ENCODE measurements at regions not wholly inside any gene's neighbourhood (a gene's known extent, or its start where the extent isn't known, plus 50 kb on each side); places are given as distances from the start of the nearest gene placed in this dataset.

DNA sequence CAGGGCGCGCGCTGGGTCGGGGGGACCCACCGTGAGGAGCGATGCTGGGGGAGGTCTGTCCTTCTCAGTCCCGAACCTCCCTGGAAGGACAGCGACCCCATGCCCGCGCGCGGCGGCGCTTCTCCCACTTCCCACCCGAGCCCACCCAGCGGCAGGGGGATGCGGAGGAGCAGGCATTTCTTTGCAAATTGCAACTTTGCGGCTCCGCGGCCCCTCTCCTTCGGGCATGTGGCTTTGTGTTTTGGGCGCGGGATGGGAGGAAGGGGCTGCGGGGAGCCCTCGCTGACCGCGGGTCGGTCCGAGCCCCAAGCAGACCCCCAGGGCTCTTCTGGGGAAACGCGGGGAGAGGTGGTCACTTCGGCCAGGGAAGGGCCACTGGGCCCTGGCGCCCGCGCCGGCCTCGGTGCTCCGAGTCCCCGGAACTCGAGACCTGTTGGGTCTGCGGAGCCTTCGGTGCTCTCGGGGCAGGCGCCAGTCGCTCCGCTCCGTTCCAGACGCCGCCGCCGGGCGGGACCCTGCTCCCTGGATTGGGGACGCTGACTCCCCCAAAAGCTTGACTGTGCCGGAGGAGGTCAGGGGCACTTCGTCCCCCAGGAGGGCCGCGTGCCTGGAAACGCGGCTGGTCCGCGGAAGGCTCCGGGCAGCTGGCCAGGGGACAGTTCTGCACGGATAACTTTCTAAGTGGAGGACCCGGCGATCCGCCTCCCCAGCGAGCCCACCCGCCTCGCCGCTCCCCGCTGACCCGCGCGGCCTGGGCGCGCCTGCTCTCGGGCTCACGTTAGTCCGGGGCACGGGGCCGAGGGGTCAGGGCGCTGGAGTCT lies 164.2 kb upstream of the DPP6 start:
- DNase-seq: no peak
- Histone ChIP-seq H3K27me3 (ENCODE audit: control insufficient read depth, insufficient read depth, low read length) (peaks cover 38% of the 10 kb centered on the region), H3K27ac (ENCODE audit: low read length) (no peak overlapping the region), H3K4me1 (ENCODE audit: control insufficient read depth, insufficient read depth, low read length) (no peaks in the 10 kb centered on the region), H3K4me3 (ENCODE audit: low read length) (no peak overlapping the region), H3K36me3 (ENCODE audit: control insufficient read depth, insufficient read depth, low read length) (no peaks in the 10 kb centered on the region), H3K9me3 (ENCODE audit: control insufficient read depth, low read depth, low read length) (peaks cover 9% of the 10 kb centered on the region)
- WGBS (ENCODE audit: insufficient coverage, low lambda C conversion rate): no CpG with 5 or more reads among the region's 82 CpGs

DNA sequence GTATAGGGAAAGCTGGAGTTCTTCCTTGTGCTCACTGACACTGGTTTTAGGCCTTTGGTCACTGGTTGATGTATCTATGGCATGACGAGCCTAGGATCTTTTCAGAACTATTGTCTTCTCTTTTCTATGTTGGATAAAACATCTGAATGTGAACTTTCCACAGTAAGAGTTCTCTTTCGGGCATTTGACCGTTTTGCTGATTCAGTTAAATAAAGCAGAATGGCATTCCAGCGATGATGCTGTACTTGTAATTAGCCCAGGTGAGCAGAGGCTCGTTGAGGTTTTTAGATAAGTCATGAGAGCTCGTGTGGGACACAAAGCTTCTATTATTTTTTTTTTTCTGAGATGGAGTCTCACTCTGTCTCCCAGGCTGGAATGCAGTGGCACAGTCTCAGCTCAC lies 160.2 kb upstream of the DPP6 start:
- Histone ChIP-seq H3K9me3 (ENCODE audit: control insufficient read depth, low read depth, low read length) (peaks cover 5% of the 10 kb centered on the region), H3K4me3 (ENCODE audit: low read length) (no peak overlapping the region), H3K4me1 (ENCODE audit: control insufficient read depth, insufficient read depth, low read length) (no peaks in the 10 kb centered on the region), H3K27me3 (ENCODE audit: control insufficient read depth, insufficient read depth, low read length) (peaks cover 23% of the 10 kb centered on the region), H3K36me3 (ENCODE audit: control insufficient read depth, insufficient read depth, low read length) (no peaks in the 10 kb centered on the region), H3K27ac (ENCODE audit: low read length) (no peak overlapping the region)
- WGBS (ENCODE audit: insufficient coverage, low lambda C conversion rate): 100% methylated on average over 2 of the region's 6 CpGs
- DNase-seq: no peak

DNA sequence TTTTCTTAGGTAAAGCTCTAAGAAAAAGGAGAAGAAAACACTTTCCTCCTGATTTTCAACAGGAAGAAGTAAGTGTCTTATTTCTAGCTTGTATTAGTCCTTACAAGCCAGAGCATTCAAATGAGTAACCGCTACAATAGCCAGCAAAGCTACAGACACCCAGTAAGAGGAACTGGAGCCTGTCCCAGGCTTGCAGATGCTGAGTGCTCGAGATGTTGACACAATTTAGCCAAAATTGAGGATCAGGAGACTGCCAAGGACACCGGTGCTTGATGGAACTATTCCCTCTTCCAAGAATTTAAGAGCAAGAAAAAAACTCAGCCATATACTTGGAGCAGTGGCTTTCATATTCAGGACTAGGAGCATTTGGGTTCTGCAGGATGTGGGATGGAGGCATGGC lies 149.3 kb upstream of the DPP6 start:
- Histone ChIP-seq H3K27ac (ENCODE audit: low read length) (no peak overlapping the region), H3K27me3 (ENCODE audit: control insufficient read depth, insufficient read depth, low read length) (no peaks in the 10 kb centered on the region), H3K4me3 (ENCODE audit: low read length) (no peak overlapping the region), H3K4me1 (ENCODE audit: control insufficient read depth, insufficient read depth, low read length) (no peaks in the 10 kb centered on the region), H3K9me3 (ENCODE audit: control insufficient read depth, low read depth, low read length) (no peaks in the 10 kb centered on the region), H3K36me3 (ENCODE audit: control insufficient read depth, insufficient read depth, low read length) (no peaks in the 10 kb centered on the region)
- no CpG with 5 or more reads among the region's 3 CpGs for WGBS (ENCODE audit: insufficient coverage, low lambda C conversion rate)
- no peak for DNase-seq

- Histone ChIP-seq H3K27me3 (ENCODE audit: control insufficient read depth, insufficient read depth, low read length) (no peaks in the 10 kb centered on the region), H3K4me1 (ENCODE audit: control insufficient read depth, insufficient read depth, low read length) (no peaks in the 10 kb centered on the region), H3K9me3 (ENCODE audit: control insufficient read depth, low read depth, low read length) (no peaks in the 10 kb centered on the region), H3K36me3 (ENCODE audit: control insufficient read depth, insufficient read depth, low read length) (no peaks in the 10 kb centered on the region), H3K27ac (ENCODE audit: low read length) (no peak overlapping the region), H3K4me3 (ENCODE audit: low read length) (no peak overlapping the region)
- no peak for DNase-seq
- WGBS (ENCODE audit: insufficient coverage, low lambda C conversion rate): 100% methylated on average over 1 of the region's 4 CpGs
These were observed 140.0 kb upstream of the DPP6 start for GRCh38 chr7:153912211-153912610.

GRCh38 chr7:153920126-153920525 lies 132.1 kb upstream of the DPP6 start:
- Histone ChIP-seq H3K4me3 (ENCODE audit: low read length) (no peak overlapping the region), H3K4me1 (ENCODE audit: control insufficient read depth, insufficient read depth, low read length) (no peaks in the 10 kb centered on the region), H3K36me3 (ENCODE audit: control insufficient read depth, insufficient read depth, low read length) (no peaks in the 10 kb centered on the region), H3K27ac (ENCODE audit: low read length) (no peak overlapping the region), H3K27me3 (ENCODE audit: control insufficient read depth, insufficient read depth, low read length) (no peaks in the 10 kb centered on the region), H3K9me3 (ENCODE audit: control insufficient read depth, low read depth, low read length) (no peaks in the 10 kb centered on the region)
- WGBS (ENCODE audit: insufficient coverage, low lambda C conversion rate): 41% methylated on average over 3 of the region's 5 CpGs
- no peak for DNase-seq

DNA sequence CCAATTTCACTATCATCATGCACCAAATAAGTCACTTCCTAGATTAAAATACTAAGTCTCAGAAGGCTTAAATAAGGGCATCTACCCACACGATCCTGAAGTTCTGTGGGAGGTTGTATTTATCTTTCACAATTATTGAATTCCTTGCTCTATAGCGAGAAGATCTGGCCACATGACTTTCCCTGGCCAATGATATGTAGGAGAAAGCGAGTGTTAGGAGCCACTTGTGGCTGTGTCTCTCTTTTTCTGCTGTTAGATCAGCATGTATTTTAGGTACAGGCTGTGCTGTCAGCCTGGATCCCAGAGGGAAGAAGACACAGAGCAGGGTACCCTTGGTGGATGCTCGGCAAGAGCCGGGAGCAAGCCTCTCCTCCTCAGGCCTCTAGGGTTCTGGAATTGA lies 131.3 kb upstream of the DPP6 start:
- no peaks in the 10 kb centered on the region for H3K27me3 ChIP-seq (ENCODE audit: control insufficient read depth, insufficient read depth, low read length)
- no peaks in the 10 kb centered on the region for H3K36me3 ChIP-seq (ENCODE audit: control insufficient read depth, insufficient read depth, low read length)
- no peak for DNase-seq
- no peaks in the 10 kb centered on the region for H3K9me3 ChIP-seq (ENCODE audit: control insufficient read depth, low read depth, low read length)
- WGBS (ENCODE audit: insufficient coverage, low lambda C conversion rate): no CpG with 5 or more reads among the region's 5 CpGs
- H3K4me3 ChIP-seq (ENCODE audit: low read length): no peak overlapping the region
- H3K27ac ChIP-seq (ENCODE audit: low read length): no peak overlapping the region
- no peaks in the 10 kb centered on the region for H3K4me1 ChIP-seq (ENCODE audit: control insufficient read depth, insufficient read depth, low read length)

DNA sequence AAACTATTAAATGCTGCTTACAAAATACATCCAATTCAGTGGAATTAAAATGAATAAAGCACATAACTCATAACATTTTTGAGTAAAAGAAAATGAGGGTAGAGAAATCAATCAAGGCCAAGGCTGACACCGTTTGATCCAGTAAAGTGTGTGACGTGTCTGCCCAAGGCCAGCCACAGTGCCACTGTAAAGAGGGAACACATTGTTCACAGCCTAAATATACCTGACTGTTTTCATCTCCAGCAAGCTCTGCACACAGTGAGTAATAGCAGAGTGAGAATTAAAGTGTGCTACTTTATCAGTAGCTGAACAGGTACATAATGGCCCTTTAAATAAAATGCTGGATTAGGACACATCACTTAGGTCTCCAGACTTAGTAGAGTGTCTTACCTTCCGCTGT lies 130.8 kb upstream of the DPP6 start:
- WGBS (ENCODE audit: insufficient coverage, low lambda C conversion rate): no CpG with 5 or more reads among the region's 3 CpGs
- H3K4me3 ChIP-seq (ENCODE audit: low read length): no peak overlapping the region
- H3K36me3 ChIP-seq (ENCODE audit: control insufficient read depth, insufficient read depth, low read length): no peaks in the 10 kb centered on the region
- no peak for DNase-seq
- H3K4me1 ChIP-seq (ENCODE audit: control insufficient read depth, insufficient read depth, low read length): no peaks in the 10 kb centered on the region
- no peak overlapping the region for H3K27ac ChIP-seq (ENCODE audit: low read length)
- H3K27me3 ChIP-seq (ENCODE audit: control insufficient read depth, insufficient read depth, low read length): no peaks in the 10 kb centered on the region
- no peaks in the 10 kb centered on the region for H3K9me3 ChIP-seq (ENCODE audit: control insufficient read depth, low read depth, low read length)

DNA sequence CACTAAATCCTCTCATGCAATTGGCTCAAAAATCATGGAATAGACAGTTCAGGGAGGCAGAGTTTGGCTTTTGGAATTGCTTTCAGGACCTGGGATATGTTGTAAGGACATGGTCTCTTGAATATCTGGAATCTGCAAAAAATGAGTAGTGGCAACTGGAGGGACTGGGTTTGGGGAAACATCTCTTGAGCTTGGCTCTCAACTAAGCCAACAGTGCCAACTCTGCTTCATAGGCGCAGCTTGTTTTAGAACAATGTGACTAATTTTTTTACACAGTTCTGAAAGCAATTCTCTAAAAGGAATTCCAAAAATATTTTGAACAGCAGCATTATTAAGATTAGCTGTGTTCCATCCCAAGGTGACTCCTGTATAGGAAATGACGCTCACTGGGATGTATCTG lies 121.5 kb upstream of the DPP6 start:
- no peaks in the 10 kb centered on the region for H3K36me3 ChIP-seq (ENCODE audit: control insufficient read depth, insufficient read depth, low read length)
- H3K4me3 ChIP-seq (ENCODE audit: low read length): no peak overlapping the region
- peaks cover 6% of the 10 kb centered on the region for H3K9me3 ChIP-seq (ENCODE audit: control insufficient read depth, low read depth, low read length)
- no peaks in the 10 kb centered on the region for H3K4me1 ChIP-seq (ENCODE audit: control insufficient read depth, insufficient read depth, low read length)
- no peak overlapping the region for H3K27ac ChIP-seq (ENCODE audit: low read length)
- H3K27me3 ChIP-seq (ENCODE audit: control insufficient read depth, insufficient read depth, low read length): no peaks in the 10 kb centered on the region
- WGBS (ENCODE audit: insufficient coverage, low lambda C conversion rate): no CpG with 5 or more reads among the region's 2 CpGs
- DNase-seq: no peak

- Histone ChIP-seq H3K4me3 (ENCODE audit: low read length) (no peak overlapping the region), H3K27ac (ENCODE audit: low read length) (no peak overlapping the region), H3K36me3 (ENCODE audit: control insufficient read depth, insufficient read depth, low read length) (no peaks in the 10 kb centered on the region), H3K4me1 (ENCODE audit: control insufficient read depth, insufficient read depth, low read length) (no peaks in the 10 kb centered on the region), H3K27me3 (ENCODE audit: control insufficient read depth, insufficient read depth, low read length) (no peaks in the 10 kb centered on the region), H3K9me3 (ENCODE audit: control insufficient read depth, low read depth, low read length) (peaks cover 6% of the 10 kb centered on the region)
- no CpG with 5 or more reads among the region's 5 CpGs for WGBS (ENCODE audit: insufficient coverage, low lambda C conversion rate)
- no peak for DNase-seq
These were observed 118.2 kb upstream of the DPP6 start for GRCh38 chr7:153934048-153934447.

- no CpG with 5 or more reads among the region's 10 CpGs for WGBS (ENCODE audit: insufficient coverage, low lambda C conversion rate)
These were observed 117.6 kb upstream of the DPP6 start for GRCh38 chr7:153934629-153935028.

GRCh38 chr7:153935095-153935494 lies 117.1 kb upstream of the DPP6 start:
- Histone ChIP-seq H3K4me3 (ENCODE audit: low read length) (no peak overlapping the region), H3K27ac (ENCODE audit: low read length) (no peak overlapping the region), H3K27me3 (ENCODE audit: control insufficient read depth, insufficient read depth, low read length) (no peaks in the 10 kb centered on the region), H3K9me3 (ENCODE audit: control insufficient read depth, low read depth, low read length) (peaks cover 6% of the 10 kb centered on the region), H3K4me1 (ENCODE audit: control insufficient read depth, insufficient read depth, low read length) (no peaks in the 10 kb centered on the region), H3K36me3 (ENCODE audit: control insufficient read depth, insufficient read depth, low read length) (no peaks in the 10 kb centered on the region)
- no CpG with 5 or more reads among the region's 13 CpGs for WGBS (ENCODE audit: insufficient coverage, low lambda C conversion rate)
- no peak for DNase-seq

More at GRCh38 chr7:153934629-153935028, 117.6 kb upstream of the DPP6 start:
- no peaks in the 10 kb centered on the region for H3K4me1 ChIP-seq (ENCODE audit: control insufficient read depth, insufficient read depth, low read length)
- peak; percentile 7 for DNase-seq
- H3K9me3 ChIP-seq (ENCODE audit: control insufficient read depth, low read depth, low read length): peaks cover 6% of the 10 kb centered on the region
- H3K4me3 ChIP-seq (ENCODE audit: low read length): no peak overlapping the region
- no peak overlapping the region for H3K27ac ChIP-seq (ENCODE audit: low read length)
- no peaks in the 10 kb centered on the region for H3K36me3 ChIP-seq (ENCODE audit: control insufficient read depth, insufficient read depth, low read length)
- no peaks in the 10 kb centered on the region for H3K27me3 ChIP-seq (ENCODE audit: control insufficient read depth, insufficient read depth, low read length)

Measured in large intestine (tissue), 3 donors.